HG03108 (cell line): ENCODE measurements at regions not wholly inside any gene's neighbourhood (a gene's known extent, or its start where the extent isn't known, plus 50 kb on each side); places are given as distances from the start of the nearest gene placed in this dataset.

Source experiments
- ATAC-seq: cut with Tn5 transposase; IDR thresholded peaks from one replicate; pipeline ENCODE4 v1.9.1; 2021; ENCODE audit warnings: moderate library complexity; ENCODE audit not compliant: unreplicated experiment

- ATAC-seq: no peak
Observed at GRCh38 chr3:135719449-135719848, 246.1 kb upstream of the PPP2R3A start.

GRCh38 chr3:135728007-135728721 lies 237.4 kb upstream of the PPP2R3A start:
- ATAC-seq: no peak

- ATAC-seq: no peak
Observed at GRCh38 chr3:135731546-135731945, 234.0 kb upstream of the PPP2R3A start.

GRCh38 chr3:135736740-135737139 lies 228.8 kb upstream of the PPP2R3A start:
- no peak for ATAC-seq

GRCh38 chr3:135739779-135740178 lies 225.7 kb upstream of the PPP2R3A start:
- ATAC-seq: no peak

GRCh38 chr3:135740211-135740610 lies 225.3 kb upstream of the PPP2R3A start:
- ATAC-seq: no peak

- ATAC-seq: no peak
Observed at GRCh38 chr3:135740751-135741150, 224.8 kb upstream of the PPP2R3A start.

GRCh38 chr3:135751991-135752390 lies 213.5 kb upstream of the PPP2R3A start:
- no peak for ATAC-seq

GRCh38 chr3:135752851-135753250 lies 212.7 kb upstream of the PPP2R3A start:
- ATAC-seq: no peak

- ATAC-seq: no peak
Observed at GRCh38 chr3:135753506-135753905, 212.0 kb upstream of the PPP2R3A start.

- no peak for ATAC-seq
Observed at GRCh38 chr3:135755330-135756105, 210.0 kb upstream of the PPP2R3A start.

- no peak for ATAC-seq
Observed at GRCh38 chr3:135756106-135756668, 209.3 kb upstream of the PPP2R3A start.

- no peak for ATAC-seq
Observed at GRCh38 chr3:135757421-135757820, 208.1 kb upstream of the PPP2R3A start.

GRCh38 chr3:135758961-135759360 lies 206.6 kb upstream of the PPP2R3A start:
- ATAC-seq: no peak

GRCh38 chr3:135759651-135760050 lies 205.9 kb upstream of the PPP2R3A start:
- no peak for ATAC-seq

- no peak for ATAC-seq
Observed at GRCh38 chr3:135760581-135760980, 204.9 kb upstream of the PPP2R3A start.

GRCh38 chr3:135762188-135762856 lies 203.2 kb upstream of the PPP2R3A start:
- ATAC-seq: no peak

- ATAC-seq: no peak
Observed at GRCh38 chr3:135766115-135766514, 199.4 kb upstream of the PPP2R3A start.

- ATAC-seq: no peak
Observed at GRCh38 chr3:135771760-135772159, 193.8 kb upstream of the PPP2R3A start.

- no peak for ATAC-seq
Observed at GRCh38 chr3:135779024-135779423, 186.5 kb upstream of the PPP2R3A start.

- no peak for ATAC-seq
Observed at GRCh38 chr3:135779590-135780235, 185.8 kb upstream of the PPP2R3A start.
